Fibroblast of lung (primary cell): ENCODE measurements at regions not wholly inside any gene's neighbourhood (a gene's known extent, or its start where the extent isn't known, plus 50 kb on each side); places are given as distances from the start of the nearest gene placed in this dataset.
A peak's percentile ranks its signal among the peaks of the same experiment; 100 is the strongest.

ENCODE experiments used
- DNase-seq, 2 donors: peaks; one replicate each; pipeline versions ENCODE4 v3.0.0 to v3.0.0-alpha.2; 2010; ENCODE audit warnings: low read depth in 2 of 2
- H2AFZ ChIP-seq: 2 replicates; pipeline ENCODE4 v1.5.1; 2012; ENCODE audit warnings: low read length, control low read depth, inconsistent platforms
- H3K27ac ChIP-seq: 2 replicates; pipeline ENCODE4 v1.5.1; 2011; ENCODE audit warnings: low read length, control low read depth; ENCODE audit not compliant: insufficient read depth
- H3K27me3 ChIP-seq: 2 replicates; pipeline ENCODE4 v1.5.1; 2011; ENCODE audit warnings: mild to moderate bottlenecking, low read length; ENCODE audit not compliant: control insufficient read depth, insufficient read depth
- H3K36me3 ChIP-seq: 2 replicates; pipeline ENCODE4 v1.5.1; 2011; ENCODE audit warnings: low read length; ENCODE audit not compliant: control insufficient read depth, insufficient read depth
- H3K4me1 ChIP-seq: 2 replicates; pipeline ENCODE4 v1.5.1; 2011; ENCODE audit warnings: low read length; ENCODE audit not compliant: control insufficient read depth, insufficient read depth; ENCODE audit errors: extremely low read depth
- H3K4me2 ChIP-seq: 2 replicates; pipeline ENCODE4 v1.5.1; 2011; ENCODE audit warnings: low read length, control low read depth; ENCODE audit not compliant: insufficient read depth; ENCODE audit errors: extremely low read depth
- H3K4me3 ChIP-seq, 4 experiments: fragments of 200-600 bp in 1 of 4; sonication (generic) in 1 of 4; replicated peaks in 1 of 4; 2 replicates each; pipeline ENCODE4 v1.5.1; 2011 to 2016; ENCODE audit warnings: low read length in 4 of 4, low read depth in 3 of 4, mild to moderate bottlenecking in 3 of 4, control low read depth in 2 of 4, inconsistent platforms in 1 of 4, mixed read lengths in 1 of 4; ENCODE audit not compliant: insufficient read depth in 1 of 4; ENCODE audit errors: control extremely low read depth in 1 of 4
- H3K79me2 ChIP-seq: 2 replicates; pipeline ENCODE4 v1.5.1; 2012; ENCODE audit warnings: mild to moderate bottlenecking, low read length, inconsistent platforms; ENCODE audit not compliant: control insufficient read depth, insufficient read depth
- H3K9ac ChIP-seq: 2 replicates; pipeline ENCODE4 v1.5.1; 2011; ENCODE audit warnings: mild to moderate bottlenecking, low read length, control low read depth; ENCODE audit not compliant: insufficient read depth
- H3K9me3 ChIP-seq: 2 replicates; pipeline ENCODE4 v1.5.1; 2012; ENCODE audit warnings: low read depth, low read length; ENCODE audit not compliant: control insufficient read depth, insufficient read depth
- H4K20me1 ChIP-seq: 2 replicates; pipeline ENCODE4 v1.5.1; 2011; ENCODE audit warnings: low read length; ENCODE audit not compliant: control insufficient read depth, insufficient read depth; ENCODE audit errors: extremely low read depth
- EZH2 ChIP-seq: IDR thresholded peaks from 2 replicates; pipeline ENCODE4 v1.5.1; 2012; ENCODE audit warnings: low read length, control low read depth, mild to moderate bottlenecking; ENCODE audit errors: missing control alignments
- TF ChIP-seq, protein P1 (sequence below), 2 donors: IDR thresholded peaks in 1 of 2; conservative IDR thresholded peaks in 1 of 2; 1 replicate in 1 of 2; 2 replicates in 1 of 2; pipeline ENCODE4 v1.5.1; 2011 to 2012; ENCODE audit warnings: low read length in 2 of 2, control low read depth in 1 of 2, inconsistent platforms in 1 of 2, low read depth in 1 of 2, mild to moderate bottlenecking in 1 of 2

GRCh38 chr10:28381903-28382347 is 79.1 kb upstream of the MPP7 start:
- H2AFZ ChIP-seq: no peak overlapping the region
- H3K9me3 ChIP-seq: no peaks in the 10 kb centered on the region
- no peak overlapping the region for H3K4me2 ChIP-seq
- no peak overlapping the region for H3K4me3 ChIP-seq
- no peak overlapping the region for H3K9ac ChIP-seq
- no peaks in the 10 kb centered on the region for H3K36me3 ChIP-seq
- H3K4me1 ChIP-seq: no peaks in the 10 kb centered on the region
- no peaks in the 10 kb centered on the region for H4K20me1 ChIP-seq
- H3K27ac ChIP-seq: no peak overlapping the region
- DNase-seq: peak; percentile 84 to 90
- no peaks in the 10 kb centered on the region for H3K27me3 ChIP-seq
- TF ChIP-seq EZH2: no peak
- TF ChIP-seq, protein P1, sequence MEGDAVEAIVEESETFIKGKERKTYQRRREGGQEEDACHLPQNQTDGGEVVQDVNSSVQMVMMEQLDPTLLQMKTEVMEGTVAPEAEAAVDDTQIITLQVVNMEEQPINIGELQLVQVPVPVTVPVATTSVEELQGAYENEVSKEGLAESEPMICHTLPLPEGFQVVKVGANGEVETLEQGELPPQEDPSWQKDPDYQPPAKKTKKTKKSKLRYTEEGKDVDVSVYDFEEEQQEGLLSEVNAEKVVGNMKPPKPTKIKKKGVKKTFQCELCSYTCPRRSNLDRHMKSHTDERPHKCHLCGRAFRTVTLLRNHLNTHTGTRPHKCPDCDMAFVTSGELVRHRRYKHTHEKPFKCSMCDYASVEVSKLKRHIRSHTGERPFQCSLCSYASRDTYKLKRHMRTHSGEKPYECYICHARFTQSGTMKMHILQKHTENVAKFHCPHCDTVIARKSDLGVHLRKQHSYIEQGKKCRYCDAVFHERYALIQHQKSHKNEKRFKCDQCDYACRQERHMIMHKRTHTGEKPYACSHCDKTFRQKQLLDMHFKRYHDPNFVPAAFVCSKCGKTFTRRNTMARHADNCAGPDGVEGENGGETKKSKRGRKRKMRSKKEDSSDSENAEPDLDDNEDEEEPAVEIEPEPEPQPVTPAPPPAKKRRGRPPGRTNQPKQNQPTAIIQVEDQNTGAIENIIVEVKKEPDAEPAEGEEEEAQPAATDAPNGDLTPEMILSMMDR (conservative IDR thresholded peaks at IDR 0.05 in 1 of 2, IDR thresholded peaks at IDR 0.05 in 1 of 2; ENCODE audit: low read depth in 1 of 2, low read length in 2 of 2): peak; percentile 98
- no peaks in the 10 kb centered on the region for H3K79me2 ChIP-seq

DNA sequence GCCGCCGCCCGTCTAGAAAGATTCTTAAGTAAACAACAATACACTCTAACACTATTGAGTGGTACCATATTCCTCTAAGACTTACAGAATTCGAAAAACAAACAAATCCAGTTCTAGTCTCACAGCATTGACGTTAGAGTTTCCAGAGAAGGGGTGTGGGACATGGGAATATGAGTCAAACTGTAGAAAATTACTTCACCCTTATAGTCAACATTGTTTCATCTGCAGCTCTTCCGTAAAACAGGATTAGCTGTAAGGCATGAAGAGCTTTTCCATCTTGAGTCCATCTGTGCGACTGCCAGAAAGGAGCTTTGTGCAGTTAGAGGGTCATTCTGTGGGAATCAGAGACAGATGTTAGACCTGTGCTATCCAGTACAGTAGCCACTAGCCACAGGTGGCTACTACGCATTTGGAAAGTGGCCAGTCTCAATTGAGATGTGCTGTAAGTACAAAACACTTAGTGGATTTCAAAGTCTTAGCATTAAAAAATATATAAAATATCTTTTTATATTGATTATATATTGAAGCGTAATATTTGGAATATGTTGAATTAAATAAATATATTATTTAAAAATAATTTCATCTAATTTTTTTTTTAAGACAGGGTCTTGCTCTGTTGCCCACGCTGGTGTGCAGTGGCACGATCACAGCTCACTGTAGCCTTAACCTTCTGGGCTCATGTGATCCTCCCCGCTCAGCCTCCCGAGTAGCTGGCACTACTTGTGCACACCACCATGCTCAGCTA is 79.8 kb upstream of the MPP7 start:
- DNase-seq: peak; percentile 19 to 39
- Histone ChIP-seq H3K79me2 (no peaks in the 10 kb centered on the region), H3K9ac (no peak overlapping the region), H3K4me1 (no peaks in the 10 kb centered on the region), H4K20me1 (no peaks in the 10 kb centered on the region), H3K4me2 (no peak overlapping the region), H3K36me3 (no peaks in the 10 kb centered on the region), H2AFZ (no peak overlapping the region), H3K9me3 (no peaks in the 10 kb centered on the region), H3K27ac (no peak overlapping the region), H3K27me3 (no peaks in the 10 kb centered on the region), H3K4me3 (no peak overlapping the region)
- TF ChIP-seq, protein P1 (conservative IDR thresholded peaks at IDR 0.05 in 1 of 2, IDR thresholded peaks at IDR 0.05 in 1 of 2; ENCODE audit: low read depth in 1 of 2, low read length in 2 of 2): no peak
- no peak for TF ChIP-seq EZH2

DNA sequence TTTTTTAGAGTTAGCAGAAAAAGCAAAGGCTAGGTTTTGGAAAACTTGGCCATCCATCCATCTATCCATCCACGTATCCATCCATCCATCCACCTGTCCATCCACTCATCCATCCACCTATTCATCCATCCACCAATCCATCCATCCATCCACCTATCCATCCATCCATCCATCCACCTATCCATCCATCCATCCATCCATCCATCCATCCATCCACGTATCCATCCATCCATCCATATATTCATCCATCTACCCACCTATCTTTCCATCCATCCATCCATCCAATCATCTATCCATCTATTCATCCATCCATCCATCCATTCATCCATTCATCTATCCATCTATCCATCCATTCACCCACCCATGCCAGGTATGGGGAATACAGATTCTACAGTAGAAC is 81.7 kb upstream of the MPP7 start:
- no peak overlapping the region for H3K27ac ChIP-seq
- H2AFZ ChIP-seq: no peak overlapping the region
- no peak overlapping the region for H3K4me2 ChIP-seq
- H3K27me3 ChIP-seq: no peaks in the 10 kb centered on the region
- H3K36me3 ChIP-seq: no peaks in the 10 kb centered on the region
- H3K79me2 ChIP-seq: no peaks in the 10 kb centered on the region
- no peaks in the 10 kb centered on the region for H4K20me1 ChIP-seq
- no peak overlapping the region for H3K4me3 ChIP-seq
- H3K9me3 ChIP-seq: no peaks in the 10 kb centered on the region
- TF ChIP-seq, protein P1 (conservative IDR thresholded peaks at IDR 0.05 in 1 of 2, IDR thresholded peaks at IDR 0.05 in 1 of 2; ENCODE audit: low read depth in 1 of 2, low read length in 2 of 2): no peak
- TF ChIP-seq EZH2: no peak
- H3K9ac ChIP-seq: no peak overlapping the region
- no peak for DNase-seq
- no peaks in the 10 kb centered on the region for H3K4me1 ChIP-seq
